ENCODE measurements at regions not wholly inside any gene's neighbourhood (a gene's known extent, or its start where the extent isn't known, plus 50 kb on each side); places are given as distances from the start of the nearest gene placed in this dataset.
"Not testable (repeated sequence)": the region's sequence is repeated elsewhere in the genome, so short reads cannot be mapped to it uniquely, and the experiment has no call there.

GRCh38 chr5:56763711-56764466 lies 51.5 kb upstream of the MAP3K1 start:
- H3K27ac ChIP-seq (ENCODE audit: low read depth, low read length): no peak overlapping the region
- no peaks in the 10 kb centered on the region for H3K36me3 ChIP-seq (ENCODE audit: control insufficient read depth in 3 of 3, insufficient read depth in 3 of 3, low read length in 3 of 3)
- no peak overlapping the region for H3K9ac ChIP-seq (ENCODE audit: low read depth in 1 of 3, low read length in 3 of 3)
- H3K9me3 ChIP-seq (ENCODE audit: control insufficient read depth in 3 of 3, low read length in 3 of 3): no peaks in the 10 kb centered on the region
- H3K4me1 ChIP-seq (ENCODE audit: control insufficient read depth in 3 of 3, insufficient read depth in 3 of 3, low read length in 3 of 3): no peaks in the 10 kb centered on the region
- no peak overlapping the region for H3K4me3 ChIP-seq (ENCODE audit: low read length in 3 of 3)
- no peaks in the 10 kb centered on the region for H3K27me3 ChIP-seq (ENCODE audit: control insufficient read depth in 3 of 3, insufficient read depth in 3 of 3, low read length in 3 of 3)

GRCh38 chr5:56763182-56763581 lies 52.2 kb upstream of the MAP3K1 start:
- Histone ChIP-seq H3K4me1 (ENCODE audit: control insufficient read depth in 3 of 3, insufficient read depth in 3 of 3, low read length in 3 of 3) (no peaks in the 10 kb centered on the region), H3K9ac (ENCODE audit: low read depth in 1 of 3, low read length in 3 of 3) (no peak overlapping the region), H3K27ac (ENCODE audit: low read depth, low read length) (no peak overlapping the region)

GRCh38 chr5:56761151-56761885 lies 54.0 kb upstream of the MAP3K1 start:
- Histone ChIP-seq H3K36me3 (ENCODE audit: control insufficient read depth in 3 of 3, insufficient read depth in 3 of 3, low read length in 3 of 3) (no peaks in the 10 kb centered on the region), H3K27me3 (ENCODE audit: control insufficient read depth in 3 of 3, insufficient read depth in 3 of 3, low read length in 3 of 3) (no peaks in the 10 kb centered on the region), H3K27ac (ENCODE audit: low read depth, low read length) (no peak overlapping the region), H3K9me3 (ENCODE audit: control insufficient read depth in 3 of 3, low read length in 3 of 3) (no peaks in the 10 kb centered on the region), H3K4me3 (ENCODE audit: low read length in 3 of 3) (no peak overlapping the region), H3K9ac (ENCODE audit: low read depth in 1 of 3, low read length in 3 of 3) (no peak overlapping the region), H3K4me1 (ENCODE audit: control insufficient read depth in 3 of 3, insufficient read depth in 3 of 3, low read length in 3 of 3) (no peaks in the 10 kb centered on the region)

More at GRCh38 chr5:56763182-56763581, 52.2 kb upstream of the MAP3K1 start:
- H3K27me3 ChIP-seq (ENCODE audit: control insufficient read depth in 3 of 3, insufficient read depth in 3 of 3, low read length in 3 of 3): no peaks in the 10 kb centered on the region
- no peaks in the 10 kb centered on the region for H3K9me3 ChIP-seq (ENCODE audit: control insufficient read depth in 3 of 3, low read length in 3 of 3)
- H3K4me3 ChIP-seq (ENCODE audit: low read length in 3 of 3): no peak overlapping the region
- no peaks in the 10 kb centered on the region for H3K36me3 ChIP-seq (ENCODE audit: control insufficient read depth in 3 of 3, insufficient read depth in 3 of 3, low read length in 3 of 3)

- H3K27me3 ChIP-seq (ENCODE audit: control insufficient read depth in 3 of 3, insufficient read depth in 3 of 3, low read length in 3 of 3): no peaks in the 10 kb centered on the region
- H3K27ac ChIP-seq (ENCODE audit: low read depth, low read length): no peak overlapping the region
- no peaks in the 10 kb centered on the region for H3K4me1 ChIP-seq (ENCODE audit: control insufficient read depth in 3 of 3, insufficient read depth in 3 of 3, low read length in 3 of 3)
- H3K9ac ChIP-seq (ENCODE audit: low read depth in 1 of 3, low read length in 3 of 3): no peak overlapping the region
- H3K9me3 ChIP-seq (ENCODE audit: control insufficient read depth in 3 of 3, low read length in 3 of 3): no peaks in the 10 kb centered on the region
- H3K4me3 ChIP-seq (ENCODE audit: low read length in 3 of 3): no peak overlapping the region
- H3K36me3 ChIP-seq (ENCODE audit: control insufficient read depth in 3 of 3, insufficient read depth in 3 of 3, low read length in 3 of 3): no peaks in the 10 kb centered on the region
Observed at GRCh38 chr5:56760723-56761122, 54.6 kb upstream of the MAP3K1 start.

- H3K9ac ChIP-seq (ENCODE audit: low read depth in 1 of 3, low read length in 3 of 3): no peak overlapping the region
- no peaks in the 10 kb centered on the region for H3K9me3 ChIP-seq (ENCODE audit: control insufficient read depth in 3 of 3, low read length in 3 of 3)
Observed at GRCh38 chr5:56759521-56760216, 55.7 kb upstream of the MAP3K1 start.

GRCh38 chr5:56757077-56757476 lies 58.3 kb upstream of the MAP3K1 start:
- Histone ChIP-seq H3K4me3 (ENCODE audit: low read length in 3 of 3) (no peak overlapping the region), H3K9ac (ENCODE audit: low read depth in 1 of 3, low read length in 3 of 3) (no peak overlapping the region), H3K27me3 (ENCODE audit: control insufficient read depth in 3 of 3, insufficient read depth in 3 of 3, low read length in 3 of 3) (no peaks in the 10 kb centered on the region), H3K27ac (ENCODE audit: low read depth, low read length) (no peak overlapping the region), H3K36me3 (ENCODE audit: control insufficient read depth in 3 of 3, insufficient read depth in 3 of 3, low read length in 3 of 3) (no peaks in the 10 kb centered on the region), H3K9me3 (ENCODE audit: control insufficient read depth in 3 of 3, low read length in 3 of 3) (peaks cover 0 to 1% (median 0%) of the 10 kb centered on the region in 3 donors), H3K4me1 (ENCODE audit: control insufficient read depth in 3 of 3, insufficient read depth in 3 of 3, low read length in 3 of 3) (no peaks in the 10 kb centered on the region)

More at GRCh38 chr5:56759521-56760216, 55.7 kb upstream of the MAP3K1 start:
- H3K36me3 ChIP-seq (ENCODE audit: control insufficient read depth in 3 of 3, insufficient read depth in 3 of 3, low read length in 3 of 3): no peaks in the 10 kb centered on the region
- no peaks in the 10 kb centered on the region for H3K4me1 ChIP-seq (ENCODE audit: control insufficient read depth in 3 of 3, insufficient read depth in 3 of 3, low read length in 3 of 3)
- H3K27ac ChIP-seq (ENCODE audit: low read depth, low read length): no peak overlapping the region
- H3K27me3 ChIP-seq (ENCODE audit: control insufficient read depth in 3 of 3, insufficient read depth in 3 of 3, low read length in 3 of 3): no peaks in the 10 kb centered on the region
- no peak overlapping the region for H3K4me3 ChIP-seq (ENCODE audit: low read length in 3 of 3)

- H3K27me3 ChIP-seq (ENCODE audit: control insufficient read depth in 3 of 3, insufficient read depth in 3 of 3, low read length in 3 of 3): no peaks in the 10 kb centered on the region
- H3K27ac ChIP-seq (ENCODE audit: low read depth, low read length): no peak overlapping the region
- no peak overlapping the region for H3K9ac ChIP-seq (ENCODE audit: low read depth in 1 of 3, low read length in 3 of 3)
- no peak overlapping the region for H3K4me3 ChIP-seq (ENCODE audit: low read length in 3 of 3)
- no peaks in the 10 kb centered on the region for H3K36me3 ChIP-seq (ENCODE audit: control insufficient read depth in 3 of 3, insufficient read depth in 3 of 3, low read length in 3 of 3)
- peaks cover 0 to 1% (median 0%) of the 10 kb centered on the region in 3 donors for H3K9me3 ChIP-seq (ENCODE audit: control insufficient read depth in 3 of 3, low read length in 3 of 3)
- H3K4me1 ChIP-seq (ENCODE audit: control insufficient read depth in 3 of 3, insufficient read depth in 3 of 3, low read length in 3 of 3): no peaks in the 10 kb centered on the region
Observed at GRCh38 chr5:56755036-56755555, 60.3 kb upstream of the MAP3K1 start.

- not testable (repeated sequence) for H3K9ac ChIP-seq (ENCODE audit: low read depth in 1 of 3, low read length in 3 of 3); H3K9me3 ChIP-seq (ENCODE audit: control insufficient read depth in 3 of 3, low read length in 3 of 3); H3K4me1 ChIP-seq (ENCODE audit: control insufficient read depth in 3 of 3, insufficient read depth in 3 of 3, low read length in 3 of 3); H3K36me3 ChIP-seq (ENCODE audit: control insufficient read depth in 3 of 3, insufficient read depth in 3 of 3, low read length in 3 of 3); H3K27ac ChIP-seq (ENCODE audit: low read depth, low read length); H3K4me3 ChIP-seq (ENCODE audit: low read length in 3 of 3); H3K27me3 ChIP-seq (ENCODE audit: control insufficient read depth in 3 of 3, insufficient read depth in 3 of 3, low read length in 3 of 3)
Observed at GRCh38 chr5:56753588-56753987, 61.8 kb upstream of the MAP3K1 start.

GRCh38 chr5:56751572-56752313 lies 63.6 kb upstream of the MAP3K1 start:
- Histone ChIP-seq H3K9ac (ENCODE audit: low read depth in 1 of 3, low read length in 3 of 3) (no peak overlapping the region), H3K27ac (ENCODE audit: low read depth, low read length) (no peak overlapping the region), H3K9me3 (ENCODE audit: control insufficient read depth in 3 of 3, low read length in 3 of 3) (peaks cover 0 to 1% (median 0%) of the 10 kb centered on the region in 3 donors)

More at GRCh38 chr5:56751572-56752313, 63.6 kb upstream of the MAP3K1 start:
- Histone ChIP-seq H3K36me3 (ENCODE audit: control insufficient read depth in 3 of 3, insufficient read depth in 3 of 3, low read length in 3 of 3) (no peaks in the 10 kb centered on the region), H3K4me3 (ENCODE audit: low read length in 3 of 3) (no peak overlapping the region), H3K4me1 (ENCODE audit: control insufficient read depth in 3 of 3, insufficient read depth in 3 of 3, low read length in 3 of 3) (no peaks in the 10 kb centered on the region), H3K27me3 (ENCODE audit: control insufficient read depth in 3 of 3, insufficient read depth in 3 of 3, low read length in 3 of 3) (no peaks in the 10 kb centered on the region)
